Esophagus squamous epithelium (tissue), 5 donors: ENCODE measurements at regions not wholly inside any gene's neighbourhood (a gene's known extent, or its start where the extent isn't known, plus 50 kb on each side); places are given as distances from the start of the nearest gene placed in this dataset.

Experiments used
- DNase-seq: peaks from one replicate; lab custom pipeline; 2025; lab: John Stamatoyannopoulos, UW
- H3K27ac ChIP-seq, 4 donors: fragments of 200-600 bp; sonication (generic); one replicate each; pipeline ENCODE4 v1.5.1; 2016 to 2019; ENCODE audit warnings: mild to moderate bottlenecking in 1 of 4
- H3K27me3 ChIP-seq, 4 donors: fragments of 200-600 bp; sonication (generic); 1 replicate in 3 of 4; 2 replicates in 1 of 4; pipeline versions ENCODE4 v1.5.1 to v1.6.0; 2017 to 2021; ENCODE audit warnings: antibody characterized with exemption in 1 of 4
- H3K36me3 ChIP-seq, 3 donors: fragments of 200-600 bp; sonication (generic); one replicate each; pipeline ENCODE4 v1.5.1; 2016 to 2019
- H3K4me1 ChIP-seq, 3 donors: fragments of 200-600 bp; sonication (generic); one replicate each; pipeline ENCODE4 v1.5.1; 2017 to 2019
- H3K4me3 ChIP-seq, 4 donors: fragments of 200-600 bp; sonication (generic); 1 replicate in 3 of 4; 2 replicates in 1 of 4; pipeline ENCODE4 v1.5.1; 2016 to 2019; ENCODE audit warnings: mild to moderate bottlenecking in 2 of 4, moderate library complexity in 1 of 4
- H3K9me3 ChIP-seq, 3 donors: fragments of 200-600 bp; sonication (generic); one replicate each; pipeline ENCODE4 v1.5.1; 2016 to 2019
- POLR2A ChIP-seq, 4 donors: fragments of 450-650 bp; IDR thresholded peaks; one replicate each; pipeline ENCODE4 v1.6.1; 2017; ENCODE audit warnings: antibody characterized with exemption in 4 of 4, mild to moderate bottlenecking in 4 of 4, moderate library complexity in 3 of 4
- WGBS, 2 donors: methylation state at CpG; one replicate each; pipeline ENCODE4 v1.1.5; 2018; 5-methylcytosine and 5-hydroxymethylcytosine counted together
- intact Hi-C: fragments of 100-400 bp; cut with DNase I; formaldehyde crosslinking; loops from one replicate; pipeline ENCODE4 v1.15.0; 2022
- TF ChIP-seq, protein P1 (sequence below), 6 experiments: fragments of 450-650 bp in 4 of 6; fragments of 200-600 bp in 2 of 6; sonication (generic) in 2 of 6; IDR thresholded peaks; one replicate each; pipeline ENCODE4 v1.5.1; 2016 to 2019; ENCODE audit warnings: antibody characterized with exemption in 6 of 6, mild to moderate bottlenecking in 4 of 6, moderate library complexity in 4 of 6
- donor health status: DM: yes; HTN: yes; CAD: no.

DNA sequence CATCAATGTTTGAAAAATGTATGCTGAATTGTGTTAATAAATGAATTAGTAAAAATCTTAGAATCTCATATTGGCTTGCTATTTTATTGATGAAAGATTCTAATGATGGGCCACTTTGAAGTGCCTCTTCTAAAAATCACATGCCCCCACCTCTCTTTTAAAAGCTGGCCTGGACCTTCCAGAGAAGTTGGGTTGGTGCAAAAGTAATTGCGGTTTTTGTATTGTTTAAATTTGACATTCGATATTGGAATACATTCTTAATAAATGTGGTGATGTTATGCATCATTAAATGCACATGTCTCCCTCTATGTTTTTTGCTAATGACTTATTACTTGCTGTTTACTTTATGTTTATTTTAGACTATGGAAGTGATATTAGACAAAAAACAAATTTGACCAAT, 314.6 kb upstream of the C16orf82 start:
- Histone ChIP-seq H3K9me3 (no peaks in the 10 kb centered on the region), H3K4me1 (no peaks in the 10 kb centered on the region), H3K27ac (no peak overlapping the region), H3K4me3 (no peak overlapping the region), H3K36me3 (no peaks in the 10 kb centered on the region), H3K27me3 (peaks cover 0 to 5% (median 0%) of the 10 kb centered on the region in 4 donors)
- no peak for DNase-seq
- WGBS, 2 donors, result 80 to 92% methylated on average over 2 of the region's 2 CpGs
- TF ChIP-seq, protein P1, sequence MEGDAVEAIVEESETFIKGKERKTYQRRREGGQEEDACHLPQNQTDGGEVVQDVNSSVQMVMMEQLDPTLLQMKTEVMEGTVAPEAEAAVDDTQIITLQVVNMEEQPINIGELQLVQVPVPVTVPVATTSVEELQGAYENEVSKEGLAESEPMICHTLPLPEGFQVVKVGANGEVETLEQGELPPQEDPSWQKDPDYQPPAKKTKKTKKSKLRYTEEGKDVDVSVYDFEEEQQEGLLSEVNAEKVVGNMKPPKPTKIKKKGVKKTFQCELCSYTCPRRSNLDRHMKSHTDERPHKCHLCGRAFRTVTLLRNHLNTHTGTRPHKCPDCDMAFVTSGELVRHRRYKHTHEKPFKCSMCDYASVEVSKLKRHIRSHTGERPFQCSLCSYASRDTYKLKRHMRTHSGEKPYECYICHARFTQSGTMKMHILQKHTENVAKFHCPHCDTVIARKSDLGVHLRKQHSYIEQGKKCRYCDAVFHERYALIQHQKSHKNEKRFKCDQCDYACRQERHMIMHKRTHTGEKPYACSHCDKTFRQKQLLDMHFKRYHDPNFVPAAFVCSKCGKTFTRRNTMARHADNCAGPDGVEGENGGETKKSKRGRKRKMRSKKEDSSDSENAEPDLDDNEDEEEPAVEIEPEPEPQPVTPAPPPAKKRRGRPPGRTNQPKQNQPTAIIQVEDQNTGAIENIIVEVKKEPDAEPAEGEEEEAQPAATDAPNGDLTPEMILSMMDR (IDR thresholded peaks at IDR 0.05), result no peak
- TF ChIP-seq POLR2A (IDR thresholded peaks at IDR 0.05), result no peak
- intact Hi-C loops, result no loop called here

DNA sequence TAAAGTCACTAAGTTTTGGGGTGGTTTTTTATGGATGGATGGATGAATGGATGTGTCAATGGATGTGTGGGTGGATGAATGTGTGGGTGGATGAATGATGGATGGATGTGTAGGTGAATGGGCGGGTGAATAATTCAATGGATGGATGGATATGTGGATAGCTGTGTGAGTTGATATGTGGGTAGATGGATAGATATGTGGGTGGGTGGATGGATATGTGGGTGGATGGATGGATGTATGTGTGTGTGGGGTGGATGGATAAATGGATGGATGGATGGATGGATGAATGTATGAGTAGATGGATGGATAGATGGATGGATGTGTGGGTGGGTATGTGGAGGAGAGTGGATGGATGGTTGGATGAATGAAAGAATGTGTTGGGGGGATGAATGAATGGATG, 310.1 kb upstream of the C16orf82 start:
- no peak for TF ChIP-seq POLR2A (IDR thresholded peaks at IDR 0.05)
- TF ChIP-seq, protein P1 (IDR thresholded peaks at IDR 0.05), result no peak
- Histone ChIP-seq H3K36me3 (no peaks in the 10 kb centered on the region), H3K4me3 (no peak overlapping the region), H3K27me3 (no peaks in the 10 kb centered on the region), H3K4me1 (no peaks in the 10 kb centered on the region), H3K27ac (no peak overlapping the region), H3K9me3 (no peaks in the 10 kb centered on the region)
- DNase-seq, result no peak
- intact Hi-C loops, result no loop called here
- 0% methylated on average over 1 of the region's 1 CpG for WGBS, 2 donors

DNA sequence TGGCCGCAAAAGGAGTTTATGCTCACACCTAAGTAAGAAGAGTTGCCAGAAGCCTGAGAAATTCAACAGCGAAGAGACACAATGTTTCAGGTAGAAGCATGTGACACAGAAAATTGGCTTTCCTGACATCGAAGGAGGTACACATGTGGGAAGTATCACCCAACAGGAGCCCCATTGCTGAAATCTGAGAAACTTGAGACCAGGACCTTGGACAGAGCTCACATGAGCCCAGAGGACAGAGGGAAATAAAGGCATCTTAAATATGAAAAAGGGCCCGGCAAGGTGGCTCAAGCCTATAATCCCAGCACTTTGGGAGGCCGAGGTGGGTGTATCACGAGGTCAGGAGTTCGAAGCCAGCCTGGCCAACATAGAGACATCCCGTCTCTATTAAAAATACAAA, 304.1 kb upstream of the C16orf82 start:
- Histone ChIP-seq H3K27me3 (no peaks in the 10 kb centered on the region), H3K27ac (no peak overlapping the region), H3K4me1 (no peaks in the 10 kb centered on the region), H3K36me3 (no peaks in the 10 kb centered on the region), H3K4me3 (no peak overlapping the region), H3K9me3 (no peaks in the 10 kb centered on the region)
- DNase-seq, result no peak
- TF ChIP-seq, protein P1 (IDR thresholded peaks at IDR 0.05), result no peak
- TF ChIP-seq POLR2A (IDR thresholded peaks at IDR 0.05), result no peak
- intact Hi-C loops, result no loop called here
- 68 to 81% methylated on average over 8 of the region's 8 CpGs for WGBS, 2 donors

DNA sequence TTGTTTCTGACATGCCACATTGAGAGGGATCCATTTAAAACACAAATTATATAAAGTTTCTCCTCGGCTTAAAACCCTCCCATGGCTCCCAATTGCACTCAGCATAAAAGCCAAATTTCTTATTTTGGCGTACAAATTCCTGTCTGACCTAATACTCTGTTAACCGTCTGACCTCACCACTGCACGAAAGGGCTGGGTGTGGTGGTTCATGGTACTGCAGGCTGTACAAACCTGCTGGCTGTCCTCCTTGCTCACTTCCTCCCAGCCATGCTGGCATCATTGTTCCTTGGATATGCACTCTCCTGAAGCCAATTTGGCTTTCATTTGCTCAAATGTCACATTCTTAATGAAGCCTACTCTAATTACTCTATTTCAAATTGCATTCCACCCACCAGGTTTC, 301.6 kb upstream of the C16orf82 start:
- H3K9me3 ChIP-seq, result no peaks in the 10 kb centered on the region
- no peak for DNase-seq
- intact Hi-C loops, result no loop called here
- TF ChIP-seq, protein P1 (IDR thresholded peaks at IDR 0.05), result peak; percentile 13 to 64 (median 40)
- no peak for TF ChIP-seq POLR2A (IDR thresholded peaks at IDR 0.05)
- 6 to 24% methylated on average over 3 to 4 of the region's 4 CpGs for WGBS, 2 donors
- no peaks in the 10 kb centered on the region for H3K4me1 ChIP-seq
- H3K36me3 ChIP-seq, result no peaks in the 10 kb centered on the region
- H3K27ac ChIP-seq, result no peak overlapping the region
- no peaks in the 10 kb centered on the region for H3K27me3 ChIP-seq
- H3K4me3 ChIP-seq, result no peak overlapping the region

DNA sequence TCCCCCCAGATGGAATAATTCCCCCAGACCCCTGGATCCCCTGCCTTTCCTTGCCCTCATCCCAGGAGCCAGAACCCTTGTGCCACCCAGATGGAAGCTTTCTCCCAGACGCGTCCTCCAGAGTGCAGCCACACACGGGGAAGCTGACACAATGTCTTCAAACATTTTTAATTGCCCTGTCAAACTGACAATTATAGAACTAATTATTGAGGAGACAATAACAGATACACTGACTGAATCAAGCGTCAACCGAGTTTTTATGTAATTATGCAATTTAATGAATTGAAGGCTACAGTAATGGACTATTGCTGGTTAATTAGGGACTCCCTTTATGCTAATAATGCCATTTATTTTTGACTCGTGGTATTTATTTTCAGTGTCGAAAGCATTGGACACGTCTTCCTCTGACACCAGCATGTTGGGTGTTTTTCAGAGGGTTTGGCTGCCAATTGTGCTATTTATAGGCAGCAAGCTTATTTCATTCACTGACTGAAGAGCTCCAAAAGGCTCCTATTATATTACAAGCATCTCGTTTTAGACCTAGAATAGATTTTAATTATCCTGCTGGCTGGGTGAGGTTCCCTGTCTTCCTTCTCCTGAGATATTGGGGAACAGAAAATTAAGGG, 298.2 kb upstream of the C16orf82 start:
- DNase-seq, result no peak
- no peak for TF ChIP-seq POLR2A (IDR thresholded peaks at IDR 0.05)
- TF ChIP-seq, protein P1 (IDR thresholded peaks at IDR 0.05), result no peak
- Histone ChIP-seq H3K27me3 (no peaks in the 10 kb centered on the region), H3K27ac (no peak overlapping the region), H3K4me1 (no peaks in the 10 kb centered on the region), H3K9me3 (no peaks in the 10 kb centered on the region), H3K4me3 (no peak overlapping the region), H3K36me3 (no peaks in the 10 kb centered on the region)
- intact Hi-C loops, result no loop called here
- WGBS, 2 donors, result 61% methylated on average over 9 of the region's 9 CpGs
